Skin epidermis (tissue), 12 donors: ENCODE measurements at regions not wholly inside any gene's neighbourhood (a gene's known extent, or its start where the extent isn't known, plus 50 kb on each side); places are given as distances from the start of the nearest gene placed in this dataset.
"Not testable (repeated sequence)": the region's sequence is repeated elsewhere in the genome, so short reads cannot be mapped to it uniquely, and the experiment has no call there.

Experiments used
- H3K27ac ChIP-seq, 21 experiments: fragments of 200-600 bp; sonication (generic) in 11 of 21; one replicate each; pipeline ENCODE4 v1.5.0; 2020; ENCODE audit warnings: mild to moderate bottlenecking in 3 of 21, inconsistent platforms in 2 of 21, moderate library complexity in 2 of 21
- H3K4me3 ChIP-seq, 7 experiments: fragments of 200-600 bp; sonication (generic) in 2 of 7; one replicate each; pipeline ENCODE4 v1.5.0; 2020; ENCODE audit warnings: inconsistent platforms in 2 of 7, mild to moderate bottlenecking in 2 of 7, moderate library complexity in 1 of 7

DNA sequence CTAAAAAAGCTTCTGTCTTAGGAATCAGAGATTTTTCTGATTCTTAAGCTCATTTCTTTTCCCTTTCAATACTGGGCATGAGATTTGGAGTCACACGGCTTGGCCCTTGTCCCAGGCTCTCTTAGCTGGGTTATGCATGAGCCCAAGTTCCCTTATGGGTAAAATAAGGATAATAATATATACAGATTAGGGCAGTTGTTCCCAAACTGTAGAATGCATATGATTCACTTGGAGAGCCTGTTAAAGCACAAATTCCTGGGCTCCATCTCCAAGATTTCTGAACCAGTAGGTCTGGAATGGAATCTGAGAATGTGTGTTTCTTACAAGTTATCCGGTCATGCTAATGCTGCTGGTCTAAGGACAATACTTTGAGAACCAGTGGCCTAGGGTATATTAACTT is 154.0 kb downstream of the REEP3 start:
- peak overlapping the region in 2 of 21 experiments; percentile 27 to 33 for H3K27ac ChIP-seq
- H3K4me3 ChIP-seq: no peak overlapping the region

DNA sequence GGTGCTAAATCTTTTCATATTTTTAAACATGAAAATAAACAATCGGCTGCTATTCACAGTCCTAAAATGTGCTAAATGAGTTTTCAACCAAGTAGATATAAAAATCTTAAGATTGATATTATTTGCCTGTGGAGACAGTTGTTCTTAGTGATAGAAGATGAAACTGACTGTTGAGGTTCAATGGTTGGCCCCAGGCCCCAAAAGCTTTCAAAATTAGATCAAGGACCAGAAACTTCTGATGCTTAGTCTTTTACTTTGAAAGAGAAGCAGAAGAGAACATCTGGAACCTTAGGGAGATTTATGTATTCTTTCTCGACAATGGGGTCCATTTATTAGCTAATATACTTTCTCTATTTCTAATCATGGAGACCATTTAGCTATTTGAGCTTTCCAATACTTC is 155.8 kb downstream of the REEP3 start:
- H3K27ac ChIP-seq: no peak overlapping the region
- no peak overlapping the region for H3K4me3 ChIP-seq

- not testable (repeated sequence) for H3K27ac ChIP-seq, H3K4me3 ChIP-seq
These were observed 159.3 kb downstream of the REEP3 start for GRCh38 chr10:63680545-63680944.

DNA sequence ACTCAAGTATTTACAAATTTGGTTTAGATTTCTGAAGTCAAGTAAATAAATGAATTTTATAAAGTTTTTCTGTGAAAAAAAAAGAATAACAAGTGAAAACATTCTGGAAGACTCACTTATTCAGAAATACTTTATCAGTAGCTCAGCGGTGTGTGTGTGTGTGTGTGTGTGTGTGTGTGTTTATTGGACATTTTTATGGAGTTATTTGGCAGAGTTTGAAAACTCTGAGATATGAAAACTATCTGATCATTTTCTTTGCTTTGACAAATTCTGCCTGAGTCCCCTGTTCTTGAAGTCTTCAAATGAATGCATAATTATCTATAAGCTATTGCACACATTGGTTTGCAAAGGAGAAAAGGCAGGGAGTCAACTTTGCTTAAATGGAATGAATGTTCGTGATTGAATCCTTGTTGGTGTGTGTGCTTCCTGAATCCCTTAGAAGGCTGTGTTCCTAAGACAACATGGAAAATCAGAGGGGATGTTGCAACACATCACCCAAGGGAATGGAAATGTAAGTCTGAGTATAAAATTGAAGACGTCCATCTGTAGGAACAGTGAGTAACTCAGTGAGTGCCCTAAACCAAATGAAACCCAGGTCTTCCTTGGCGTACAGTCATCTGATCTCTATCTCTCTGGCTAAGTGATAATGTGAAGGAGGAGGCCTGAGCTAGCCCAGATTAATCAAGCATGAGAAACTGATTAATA is 160.9 kb downstream of the REEP3 start:
- peak overlapping the region in 4 of 21 experiments; percentile 1 to 52 (median 11) for H3K27ac ChIP-seq
- H3K4me3 ChIP-seq: no peak overlapping the region

DNA sequence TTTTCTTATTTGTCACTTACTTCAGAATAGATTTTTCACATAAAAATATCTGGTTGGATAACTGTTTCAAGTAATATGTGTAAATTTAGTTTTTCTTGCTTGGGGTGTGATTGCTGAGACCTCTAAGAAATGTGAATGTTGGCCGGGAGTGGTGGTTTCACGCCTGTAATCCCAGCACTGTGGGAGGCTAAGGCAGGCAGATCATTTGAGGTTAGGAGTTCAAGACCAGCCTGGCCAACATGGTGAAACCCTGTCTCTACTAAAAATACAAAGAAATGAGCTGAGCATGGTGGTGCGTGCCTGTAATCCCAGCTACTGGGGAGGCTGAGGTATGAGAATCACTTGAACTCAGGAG is 161.5 kb downstream of the REEP3 start:
- peak overlapping the region in 2 of 21 experiments; percentile 13 to 52 for H3K27ac ChIP-seq

GRCh38 chr10:63683223-63683622 is 162.0 kb downstream of the REEP3 start:
- Histone ChIP-seq H3K4me3 (no peak overlapping the region), H3K27ac (no peak overlapping the region)

More for the DNA sequence above, 161.5 kb downstream of the REEP3 start:
- H3K4me3 ChIP-seq: not testable (repeated sequence)

- no peak overlapping the region for H3K4me3 ChIP-seq
These were observed 162.5 kb downstream of the REEP3 start for GRCh38 chr10:63683686-63684085.

DNA sequence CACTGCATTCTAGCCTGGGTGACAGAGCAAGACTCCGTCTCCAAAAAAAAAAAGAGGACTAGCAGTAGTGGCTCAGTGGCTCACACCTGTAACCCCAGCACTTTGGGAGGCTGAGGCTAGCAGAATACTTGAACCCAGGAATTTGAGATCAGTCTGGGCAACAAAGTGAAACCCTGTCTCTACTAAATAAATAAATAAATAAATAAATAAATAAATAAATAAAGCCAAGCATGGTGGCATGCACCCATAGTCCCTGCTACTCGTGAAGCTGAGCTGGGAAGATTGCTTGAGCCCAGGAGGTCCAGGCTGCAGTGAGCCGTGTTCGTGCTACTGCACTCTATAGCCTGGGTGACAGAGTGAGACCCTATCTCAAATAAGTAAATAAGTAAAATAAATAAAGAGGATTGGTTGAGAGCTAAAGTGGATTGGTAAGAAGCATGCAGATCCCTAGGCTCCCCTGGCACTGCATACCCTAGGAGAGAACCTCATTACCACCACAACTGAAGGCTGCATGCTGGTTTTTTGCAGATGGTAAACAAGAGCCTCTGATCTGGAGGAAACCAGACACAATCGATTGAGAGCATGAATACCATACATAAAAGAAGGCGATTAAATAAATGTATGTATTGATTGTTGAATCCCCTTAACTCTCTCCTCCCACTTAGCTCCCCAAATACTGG is 163.2 kb downstream of the REEP3 start:
- Histone ChIP-seq H3K4me3 (no peak overlapping the region), H3K27ac (no peak overlapping the region)

More at GRCh38 chr10:63683686-63684085, 162.5 kb downstream of the REEP3 start:
- no peak overlapping the region for H3K27ac ChIP-seq

DNA sequence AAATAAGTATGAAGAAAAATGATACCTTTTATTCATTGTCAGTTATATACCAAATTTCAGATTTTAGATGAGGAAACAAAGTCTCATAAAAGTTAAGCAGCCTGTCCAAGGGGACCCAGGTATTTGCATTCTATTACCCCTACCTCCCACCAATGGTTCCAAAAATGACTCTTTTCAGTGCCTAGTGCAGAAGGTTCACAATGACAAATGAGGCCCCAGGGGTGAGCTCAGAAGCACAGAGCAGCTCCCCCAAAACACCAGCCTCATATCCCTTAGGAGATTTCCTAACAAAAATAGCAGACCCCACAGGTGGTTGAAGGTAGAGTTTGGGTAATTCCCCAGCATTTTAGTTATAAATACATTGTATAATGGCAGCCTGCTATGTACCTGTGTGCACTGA is 168.6 kb downstream of the REEP3 start:
- no peak overlapping the region for H3K27ac ChIP-seq
- H3K4me3 ChIP-seq: no peak overlapping the region

DNA sequence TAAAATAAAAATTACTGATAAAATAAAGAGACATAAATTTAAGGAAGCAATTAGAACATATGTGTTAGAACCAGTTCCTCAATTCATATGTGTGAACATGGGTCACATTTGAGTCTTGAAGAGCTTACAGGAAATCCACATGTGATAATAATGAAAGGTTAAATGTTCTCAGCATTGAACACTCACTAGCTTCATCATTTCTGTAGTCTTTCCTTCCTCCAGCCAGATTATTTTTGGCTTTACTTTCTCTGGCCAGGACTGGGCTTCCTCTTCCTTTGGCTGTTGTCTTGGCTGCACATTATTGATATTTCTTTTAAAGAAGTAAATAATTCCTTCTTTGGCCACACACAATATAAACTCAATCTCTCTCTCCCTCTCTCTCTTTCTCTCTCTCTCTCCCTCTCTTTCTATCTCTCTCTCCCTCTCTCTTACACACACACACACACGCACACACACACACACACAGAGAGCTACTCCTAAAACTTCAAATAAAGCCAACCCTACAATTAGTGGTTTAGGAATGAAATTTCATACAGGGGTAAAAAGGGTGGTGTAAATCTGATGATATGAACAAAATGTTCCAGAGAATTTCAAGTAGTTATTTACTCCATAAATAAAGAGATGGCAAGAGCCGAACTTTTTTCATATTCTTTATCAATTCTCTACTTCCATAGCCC is 171.2 kb downstream of the REEP3 start:
- Histone ChIP-seq H3K27ac (peak overlapping the region in 3 of 21 experiments; percentile 33 to 43 (median 43)), H3K4me3 (no peak overlapping the region)

- H3K27ac ChIP-seq: peak overlapping the region in 1 of 21 experiments; percentile 43
- H3K4me3 ChIP-seq: not testable (repeated sequence)
These were observed 171.8 kb downstream of the REEP3 start for GRCh38 chr10:63693021-63693420.

GRCh38 chr10:63696205-63696604 is 175.0 kb downstream of the REEP3 start:
- H3K27ac ChIP-seq: no peak overlapping the region
- no peak overlapping the region for H3K4me3 ChIP-seq

- Histone ChIP-seq H3K27ac (peak overlapping the region in 1 of 21 experiments; percentile 67), H3K4me3 (no peak overlapping the region)
These were observed 177.0 kb downstream of the REEP3 start for GRCh38 chr10:63697956-63698786.

- Histone ChIP-seq H3K4me3 (no peak overlapping the region), H3K27ac (peak overlapping the region in 10 of 21 experiments; percentile 9 to 82 (median 56))
These were observed 177.6 kb downstream of the REEP3 start for GRCh38 chr10:63698787-63699150.

GRCh38 chr10:63699785-63700613 is 178.8 kb downstream of the REEP3 start:
- Histone ChIP-seq H3K4me3 (no peak overlapping the region), H3K27ac (peak overlapping the region in 19 of 21 experiments; percentile 12 to 85 (median 73))

DNA sequence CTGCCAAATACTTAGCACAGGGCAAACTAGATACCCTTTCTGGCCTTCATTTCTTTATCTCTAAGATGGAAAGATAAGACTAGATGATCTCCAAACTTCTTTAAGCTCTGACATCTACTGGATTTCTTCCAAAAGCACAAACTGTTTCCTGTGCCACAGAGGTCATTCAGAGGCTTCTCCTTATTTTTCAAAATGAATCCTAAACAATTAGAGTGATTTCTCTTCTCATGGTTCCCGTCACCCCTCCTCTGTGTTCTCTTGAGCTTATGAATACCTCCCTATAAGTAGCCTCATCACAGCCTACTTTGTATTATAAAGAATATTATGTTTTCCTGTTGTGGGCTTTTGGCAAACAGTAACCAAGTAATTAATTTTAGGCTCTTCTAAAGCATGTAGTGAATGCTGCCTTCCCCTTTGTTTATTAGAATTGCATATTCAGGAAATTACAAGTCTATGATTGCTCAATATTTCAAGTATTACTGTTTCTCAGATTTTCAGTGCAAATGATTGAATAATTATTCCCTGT is 179.5 kb downstream of the REEP3 start:
- Histone ChIP-seq H3K4me3 (no peak overlapping the region), H3K27ac (peak overlapping the region in 19 of 21 experiments; percentile 12 to 85 (median 73))

GRCh38 chr10:63702092-63702491 is 180.9 kb downstream of the REEP3 start:
- H3K27ac ChIP-seq: peak overlapping the region in 3 of 21 experiments; percentile 0 to 44 (median 36)
- H3K4me3 ChIP-seq: no peak overlapping the region

GRCh38 chr10:63703113-63703670 is 182.0 kb downstream of the REEP3 start:
- peak overlapping the region in 1 of 21 experiments; percentile 43 for H3K27ac ChIP-seq
- H3K4me3 ChIP-seq: no peak overlapping the region
